SU-DHL-6 (cell line): ENCODE measurements at regions not wholly inside any gene's neighbourhood (a gene's known extent, or its start where the extent isn't known, plus 50 kb on each side); places are given as distances from the start of the nearest gene placed in this dataset.

Experiments
- CTCF ChIP-seq: fragments of 200-600 bp; sonication (generic); IDR thresholded peaks from one replicate; pipeline ENCODE4 v1.5.1; 2017; ENCODE audit warnings: antibody characterized with exemption, mild to moderate bottlenecking, low read length, moderate library complexity; ENCODE audit not compliant: insufficient read depth, poor library complexity, severe bottlenecking
- EZH2phosphoT487 ChIP-seq: fragments of 200-600 bp; sonication (generic), shearing (Covaris generic); conservative IDR thresholded peaks from 2 replicates; pipeline ENCODE4 v1.6.1; 2018; ENCODE audit warnings: mild to moderate bottlenecking, antibody characterized with exemption, low read length, moderate library complexity, mixed read lengths

GRCh38 chr16:79329166-79329521 is 271.4 kb downstream of the MAF start:
- TF ChIP-seq CTCF (no peak), EZH2phosphoT487 (no peak)
